ENCODE measurements at regions not wholly inside any gene's neighbourhood (a gene's known extent, or its start where the extent isn't known, plus 50 kb on each side); places are given as distances from the start of the nearest gene placed in this dataset.

- Histone ChIP-seq H3K79me2 (ENCODE audit: control insufficient read depth, insufficient read depth, low read length) (no peaks in the 10 kb centered on the region), H3K9me3 (replicated peaks; ENCODE audit: control insufficient read depth, insufficient read depth, low read depth, low read length) (no peaks in the 10 kb centered on the region), H2AFZ (ENCODE audit: low read depth, low read length) (no peak overlapping the region), H3K27ac (ENCODE audit: extremely low read depth, low read depth, low read length) (no peak overlapping the region), H3K4me1 (replicated peaks in 1 of 2; ENCODE audit: control insufficient read depth in 2 of 2, insufficient read depth in 2 of 2, low read length in 2 of 2) (no peaks in the 10 kb centered on the region; a peak in 1 of 5 replicates), H3K4me3 (no peak overlapping the region), H3K9me1 (ENCODE audit: control insufficient read depth, insufficient read depth, low read length) (no peaks in the 10 kb centered on the region), H4K20me1 (replicated peaks; ENCODE audit: control insufficient read depth, insufficient read depth, low read length) (no peaks in the 10 kb centered on the region), H3K9ac (ENCODE audit: insufficient read depth in 1 of 2, low read depth in 2 of 2, low read length in 2 of 2) (no peak overlapping the region), H3K36me3 (ENCODE audit: control insufficient read depth, insufficient read depth, low read length) (no peaks in the 10 kb centered on the region), H3K4me2 (ENCODE audit: insufficient read depth, low read length) (no peak overlapping the region), H3K27me3 (ENCODE audit: control insufficient read depth in 2 of 2, insufficient read depth in 2 of 2, low read length in 2 of 2) (no peaks in the 10 kb centered on the region)
- intact Hi-C loops (cut with micrococcal nuclease), result no loop called here
- ATAC-seq (peak; percentile 33), DNase-seq (ENCODE audit: extremely low read depth in 1 of 4, low spot score in 3 of 4) (no peak), FAIRE-seq (no peak)
- ChIA-PET POLR2A (interaction anchor here (0.6 kb wide), 1 partner anchor 11 kb away, joined by 4 read pairs; no protein-coding TSS in a partner anchor), CTCF (ENCODE audit: low intra/inter-chr PET ratio) (no interaction called here)
- in situ Hi-C loops (cut with MboI), result no loop called here
- 40% methylated on average over 5 of the region's 5 CpGs for WGBS (ENCODE audit: insufficient coverage, low coverage, missing lambda C conversion rate)
- TF ChIP-seq CAMTA2 (CRISPR knock-in tag; conservative IDR thresholded peaks at IDR 0.05) (no peak), NFIC (IDR thresholded peaks at IDR 0.05) (0 out of 2 replicates have a peak, but pooled peaks have one; percentile 22)
- BruUV-seq (replicated peaks), result no TSS peak
Observed at GRCh38 chr21:14889080-14889810, 175.6 kb downstream of the NRIP1 start.

DNA sequence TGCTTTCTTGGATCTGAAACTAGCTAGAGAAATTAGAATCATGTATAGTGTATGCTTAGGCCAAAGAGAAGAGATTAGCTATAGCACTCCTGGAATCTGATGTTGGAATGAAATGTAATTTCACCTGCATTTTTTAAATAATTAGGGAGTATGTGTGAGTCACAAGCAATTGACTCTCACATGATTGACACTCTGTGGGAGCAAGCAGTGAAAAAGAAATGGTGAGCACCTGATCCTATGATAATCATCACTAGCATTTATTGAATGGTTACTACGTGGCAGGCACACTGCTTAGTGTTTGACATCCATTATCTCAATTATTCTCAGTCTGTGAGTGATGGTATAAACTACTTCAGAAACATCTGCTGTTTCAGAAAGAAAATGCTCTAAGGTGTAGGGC, 176.6 kb downstream of the NRIP1 start:
- in situ Hi-C loops (cut with MboI) (no loop called here), intact Hi-C loops (cut with micrococcal nuclease) (no loop called here)
- no peaks in the 10 kb centered on the region for H3K79me2 ChIP-seq (ENCODE audit: control insufficient read depth, insufficient read depth, low read length)
- no peak overlapping the region for H3K27ac ChIP-seq (ENCODE audit: extremely low read depth, low read depth, low read length)
- POLR2A ChIA-PET, result no interaction called here
- ATAC-seq (no peak), DNase-seq (ENCODE audit: extremely low read depth in 1 of 4, low spot score in 3 of 4) (no peak), FAIRE-seq (no peak)
- no peaks in the 10 kb centered on the region for H3K36me3 ChIP-seq (ENCODE audit: control insufficient read depth, insufficient read depth, low read length)
- no peaks in the 10 kb centered on the region; a peak in 1 of 5 replicates for H3K4me1 ChIP-seq (replicated peaks in 1 of 2; ENCODE audit: control insufficient read depth in 2 of 2, insufficient read depth in 2 of 2, low read length in 2 of 2)
- no peak overlapping the region for H3K4me2 ChIP-seq (ENCODE audit: insufficient read depth, low read length)
- no peak overlapping the region for H2AFZ ChIP-seq (ENCODE audit: low read depth, low read length)
- WGBS (ENCODE audit: insufficient coverage, low coverage, missing lambda C conversion rate), result 0% methylated on average over 1 of the region's 1 CpG
- no peak overlapping the region for H3K9ac ChIP-seq (ENCODE audit: insufficient read depth in 1 of 2, low read depth in 2 of 2, low read length in 2 of 2)
- H3K4me3 ChIP-seq, result no peak overlapping the region
- H3K9me3 ChIP-seq (replicated peaks; ENCODE audit: control insufficient read depth, insufficient read depth, low read depth, low read length), result no peaks in the 10 kb centered on the region
- no peaks in the 10 kb centered on the region for H3K27me3 ChIP-seq (ENCODE audit: control insufficient read depth in 2 of 2, insufficient read depth in 2 of 2, low read length in 2 of 2)
- no peaks in the 10 kb centered on the region for H3K9me1 ChIP-seq (ENCODE audit: control insufficient read depth, insufficient read depth, low read length)
- TF ChIP-seq CBFA2T3 (IDR thresholded peaks at IDR 0.05) (0 out of 2 replicates have a peak, but pooled peaks have one; percentile 12), MEIS2 (IDR thresholded peaks at IDR 0.05; ENCODE audit: partially characterized antibody) (no peak), PKNOX1 (IDR thresholded peaks at IDR 0.05) (peak; percentile 85), RBM17 (IDR thresholded peaks at IDR 0.05; ENCODE audit: borderline replicate concordance, low read depth, low read length) (no peak), ZNF785 (CRISPR knock-in tag; IDR thresholded peaks at IDR 0.05) (no peak), GATA2 (CRISPR knock-in tag; IDR thresholded peaks at IDR 0.05) (no peak)
- H4K20me1 ChIP-seq (replicated peaks; ENCODE audit: control insufficient read depth, insufficient read depth, low read length), result no peaks in the 10 kb centered on the region
- no TSS peak for BruUV-seq (replicated peaks)
- CTCF ChIA-PET (ENCODE audit: low intra/inter-chr PET ratio), result no interaction called here

Data from K562 (cell line).